ENCODE measurements at regions not wholly inside any gene's neighbourhood (a gene's known extent, or its start where the extent isn't known, plus 50 kb on each side); places are given as distances from the start of the nearest gene placed in this dataset.

GRCh38 chr4:133637161-133637560 is 488.1 kb downstream of the PCDH10 start:
- TF ChIP-seq CTCF (IDR thresholded peaks at IDR 0.05), result no peak
- TF ChIP-seq ZFX (IDR thresholded peaks at IDR 0.05; ENCODE audit: borderline replicate concordance), result no peak

Data from 22Rv1 (cell line).